Ovary (tissue), 7 donors: ENCODE measurements at regions not wholly inside any gene's neighbourhood (a gene's known extent, or its start where the extent isn't known, plus 50 kb on each side); places are given as distances from the start of the nearest gene placed in this dataset.

ENCODE experiments used
- DNase-seq, 5 donors: peaks; one replicate each; pipeline ENCODE4 v3.0.0-alpha.2; 2019 to 2020
- H3K27ac ChIP-seq, 2 donors: fragments of 200-600 bp; one replicate each; pipeline versions ENCODE4 v1.5.1 to v1.8.0; 2019 to 2022
- H3K27me3 ChIP-seq: fragments of 200-600 bp; one replicate; pipeline ENCODE4 v1.8.0; 2022
- H3K36me3 ChIP-seq: fragments of 200-600 bp; sonication (generic); one replicate; pipeline ENCODE4 v1.5.1; 2019
- H3K4me1 ChIP-seq: one replicate; pipeline ENCODE4 v1.8.1; 2013; ENCODE audit warnings: mild to moderate bottlenecking, moderate library complexity; ENCODE audit not compliant: insufficient read depth
- H3K4me3 ChIP-seq: fragments of 200-600 bp; sonication (generic); one replicate; pipeline ENCODE4 v1.5.1; 2017
- H3K9me3 ChIP-seq, 2 donors: fragments of 200-600 bp in 1 of 2; sonication (generic) in 1 of 2; one replicate each; pipeline versions ENCODE4 v1.5.1 to v1.8.1; 2013 to 2019; ENCODE audit warnings: mild to moderate bottlenecking in 1 of 2, moderate library complexity in 1 of 2
- EP300 ChIP-seq: sonication (generic); formaldehyde crosslinking; IDR thresholded peaks from one replicate; pipeline ENCODE4 v1.6.1; 2017; ENCODE audit warnings: antibody characterized with exemption
- POLR2A ChIP-seq: fragments of 450-650 bp; IDR thresholded peaks from one replicate; pipeline ENCODE4 v1.6.1; 2017; ENCODE audit warnings: antibody characterized with exemption, mild to moderate bottlenecking, moderate library complexity
- WGBS, 3 donors: extraction: QIAGEN DNeasy Blood & Tissue Kit in 1 of 3; methylation state at CpG; one replicate each; pipeline versions ENCODE4 v1.1.5 to v1.1.7; 2013 to 2017; 5-methylcytosine and 5-hydroxymethylcytosine counted together
- intact Hi-C, 4 donors: fragments of 100-400 bp; cut with DNase I; formaldehyde crosslinking; loops; one replicate each; pipeline versions ENCODE4 v1.11.0 to v1.15.1; 2022 to 2023
- TF ChIP-seq, protein P1 (sequence below), 3 donors: fragments of 450-650 bp in 2 of 3; fragments of 200-600 bp in 1 of 3; IDR thresholded peaks; one replicate each; pipeline versions ENCODE4 v1.5.1 to v1.8.0; 2016 to 2022; ENCODE audit warnings: antibody characterized with exemption in 3 of 3, mild to moderate bottlenecking in 1 of 3
- donor health status: DM: no; HTN: no; CAD: no; lungs with moderate emphysema.
- donor health status: DM: no; HTN: no; CAD: no.
- donor health status: Bipolar disorder and iron deficiency.
- donor health status: DM: no; HTN: no; CAD: no.
- donor health status: DM: yes; HTN: yes; CAD: no.

DNA sequence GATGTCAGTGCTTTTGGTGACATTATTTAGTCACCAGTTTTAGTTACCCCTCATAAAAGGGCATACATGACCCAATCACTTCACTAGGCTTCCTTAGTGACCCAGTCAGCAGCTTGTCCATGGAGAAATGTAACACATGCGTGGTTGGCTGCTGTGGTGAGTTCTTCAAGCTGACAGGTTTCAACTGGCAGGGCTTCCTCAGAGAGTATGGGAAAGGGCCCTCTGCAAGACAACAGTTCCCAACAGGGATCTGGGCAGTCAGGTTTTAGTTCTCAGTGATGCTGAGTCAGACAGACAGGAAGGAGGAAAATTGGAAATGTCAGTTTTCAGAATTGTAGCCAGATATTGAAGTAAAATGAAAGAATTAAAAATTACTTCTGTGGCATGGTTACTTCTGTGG is 282.5 kb downstream of the TBL1XR1 start:
- Histone ChIP-seq H3K27me3 (no peaks in the 10 kb centered on the region), H3K27ac (no peak overlapping the region), H3K9me3 (no peaks in the 10 kb centered on the region), H3K4me1 (peaks cover under 1% of the 10 kb centered on the region), H3K4me3 (no peak overlapping the region), H3K36me3 (no peaks in the 10 kb centered on the region)
- WGBS, 3 donors = 90 to 94% (median 91%) methylated on average over 1 of the region's 1 CpG
- no peak for DNase-seq
- TF ChIP-seq EP300 = no peak
- TF ChIP-seq POLR2A = no peak
- TF ChIP-seq, protein P1, sequence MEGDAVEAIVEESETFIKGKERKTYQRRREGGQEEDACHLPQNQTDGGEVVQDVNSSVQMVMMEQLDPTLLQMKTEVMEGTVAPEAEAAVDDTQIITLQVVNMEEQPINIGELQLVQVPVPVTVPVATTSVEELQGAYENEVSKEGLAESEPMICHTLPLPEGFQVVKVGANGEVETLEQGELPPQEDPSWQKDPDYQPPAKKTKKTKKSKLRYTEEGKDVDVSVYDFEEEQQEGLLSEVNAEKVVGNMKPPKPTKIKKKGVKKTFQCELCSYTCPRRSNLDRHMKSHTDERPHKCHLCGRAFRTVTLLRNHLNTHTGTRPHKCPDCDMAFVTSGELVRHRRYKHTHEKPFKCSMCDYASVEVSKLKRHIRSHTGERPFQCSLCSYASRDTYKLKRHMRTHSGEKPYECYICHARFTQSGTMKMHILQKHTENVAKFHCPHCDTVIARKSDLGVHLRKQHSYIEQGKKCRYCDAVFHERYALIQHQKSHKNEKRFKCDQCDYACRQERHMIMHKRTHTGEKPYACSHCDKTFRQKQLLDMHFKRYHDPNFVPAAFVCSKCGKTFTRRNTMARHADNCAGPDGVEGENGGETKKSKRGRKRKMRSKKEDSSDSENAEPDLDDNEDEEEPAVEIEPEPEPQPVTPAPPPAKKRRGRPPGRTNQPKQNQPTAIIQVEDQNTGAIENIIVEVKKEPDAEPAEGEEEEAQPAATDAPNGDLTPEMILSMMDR (IDR thresholded peaks at IDR 0.05) = no peak
- intact Hi-C loops = no loop called here

DNA sequence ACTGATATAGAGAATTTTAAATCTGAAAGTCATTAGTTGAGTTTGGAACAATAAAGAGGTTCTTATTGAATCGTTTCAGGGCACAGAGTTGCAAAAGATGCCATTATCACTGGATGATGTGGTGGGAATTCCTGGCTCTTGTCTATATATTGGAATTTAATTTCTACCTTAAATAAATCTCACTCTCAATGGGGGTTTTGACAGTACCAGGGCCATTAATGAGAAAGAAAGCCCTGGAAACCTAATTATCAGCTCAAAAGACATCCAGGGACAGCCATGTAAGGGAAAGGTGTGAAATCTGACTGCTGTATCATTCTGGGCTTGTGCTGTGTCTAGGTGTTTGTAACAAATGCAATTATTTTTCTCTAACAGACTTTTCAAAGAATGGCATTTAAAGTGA is 285.7 kb downstream of the TBL1XR1 start:
- Histone ChIP-seq H3K9me3 (no peaks in the 10 kb centered on the region), H3K27me3 (no peaks in the 10 kb centered on the region), H3K36me3 (no peaks in the 10 kb centered on the region), H3K4me3 (no peak overlapping the region), H3K27ac (no peak overlapping the region), H3K4me1 (no peaks in the 10 kb centered on the region)
- DNase-seq = no peak
- intact Hi-C loops = no loop called here
- TF ChIP-seq POLR2A (no peak), EP300 (no peak)
- TF ChIP-seq, protein P1 (IDR thresholded peaks at IDR 0.05) = no peak
- 93 to 95% (median 94%) methylated on average over 1 of the region's 1 CpG for WGBS, 3 donors

DNA sequence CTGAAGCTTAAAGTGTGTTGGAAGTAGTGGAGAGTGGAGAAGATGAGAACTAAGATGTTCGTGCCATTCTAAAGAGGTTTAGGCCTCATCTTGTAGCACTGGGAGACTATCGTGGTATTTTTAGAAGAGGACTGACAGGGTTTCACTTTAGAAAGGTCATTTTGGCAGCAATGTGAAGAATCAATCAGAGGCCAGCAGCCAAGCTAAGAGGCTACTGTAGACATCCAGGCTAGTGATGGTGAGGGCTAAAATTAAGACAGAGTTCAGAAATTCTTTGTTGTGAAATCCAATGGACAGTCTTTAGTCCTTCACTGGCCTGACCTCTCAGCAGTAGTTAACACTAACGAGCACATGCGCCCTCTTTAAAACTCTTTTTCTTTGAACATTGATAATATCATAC is 288.2 kb downstream of the TBL1XR1 start:
- TF ChIP-seq EP300 = no peak
- TF ChIP-seq, protein P1 (IDR thresholded peaks at IDR 0.05) = no peak
- 43 to 59% (median 46%) methylated on average over 4 of the region's 4 CpGs for WGBS, 3 donors
- Histone ChIP-seq H3K27ac (no peak overlapping the region), H3K9me3 (no peaks in the 10 kb centered on the region), H3K27me3 (no peaks in the 10 kb centered on the region), H3K36me3 (no peaks in the 10 kb centered on the region), H3K4me1 (peaks cover 3% of the 10 kb centered on the region), H3K4me3 (no peak overlapping the region)
- DNase-seq = no peak
- intact Hi-C loops = no loop called here

DNA sequence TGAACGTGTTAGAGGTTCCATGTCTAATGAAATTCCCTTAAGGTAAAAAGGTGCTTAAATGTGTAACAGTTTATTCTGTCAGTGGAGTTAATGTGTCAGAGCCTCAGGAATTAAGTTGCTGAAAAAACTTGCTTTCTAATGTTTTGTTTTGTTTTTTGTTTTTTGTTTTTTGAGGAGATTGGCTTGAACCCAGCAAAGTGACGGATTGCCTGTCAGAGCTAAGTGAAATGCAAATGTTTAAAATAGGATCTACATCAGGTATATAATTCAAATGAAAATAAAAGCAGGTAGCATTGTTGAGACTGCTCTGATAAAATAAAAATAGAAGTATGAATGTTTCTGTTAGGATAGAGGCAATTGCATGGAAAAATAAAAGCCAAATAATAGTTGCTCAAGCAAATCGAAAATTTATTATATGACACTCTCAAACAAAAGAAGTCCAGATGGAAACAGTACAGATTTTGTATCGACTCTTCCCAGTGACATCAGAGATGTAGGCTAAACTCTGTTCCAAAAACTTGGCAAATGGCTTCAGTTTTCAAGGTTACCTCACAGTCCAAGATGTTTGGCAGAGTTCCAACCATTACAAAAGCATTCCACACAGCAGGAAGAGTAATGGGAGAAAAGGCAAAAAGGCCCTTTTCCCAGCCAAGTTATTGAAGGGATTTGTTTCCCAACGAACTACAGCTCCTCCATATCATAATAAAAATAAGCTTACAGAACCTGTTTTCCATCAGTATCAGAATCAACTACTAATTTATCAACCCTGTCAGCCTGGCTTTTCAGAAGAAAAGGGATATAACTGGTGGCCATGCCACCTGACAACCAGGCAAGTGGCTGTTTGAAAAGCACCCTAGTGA is 291.0 kb downstream of the TBL1XR1 start:
- WGBS, 3 donors = 20 to 26% (median 25%) methylated on average over 5 of the region's 5 CpGs
- peak overlapping the region in 1 of 2 donors; percentile 50 for H3K27ac ChIP-seq

More for the DNA sequence above, 291.0 kb downstream of the TBL1XR1 start:
- no peaks in the 10 kb centered on the region for H3K9me3 ChIP-seq
- H3K27me3 ChIP-seq = no peaks in the 10 kb centered on the region
- H3K4me1 ChIP-seq = peaks cover 3% of the 10 kb centered on the region
- intact Hi-C loops = no loop called here
- H3K4me3 ChIP-seq = no peak overlapping the region
- peak in 3 of 5 donors; percentile 14 to 43 (median 25) for DNase-seq
- no peaks in the 10 kb centered on the region for H3K36me3 ChIP-seq
- no peak for TF ChIP-seq EP300
- no peak for TF ChIP-seq POLR2A
- TF ChIP-seq, protein P1 (IDR thresholded peaks at IDR 0.05) = no peak
